MCF 10A (cell line): ENCODE measurements at regions not wholly inside any gene's neighbourhood (a gene's known extent, or its start where the extent isn't known, plus 50 kb on each side); places are given as distances from the start of the nearest gene placed in this dataset.

Experiments
- BruUV-seq: library from RNA; stranded (reverse); fragments of 400-500 nt; replicated peaks from 2 replicates; lab custom pipeline; 2021; lab: Mats Ljungman, UMichigan
- CTCF ChIA-PET: fragments of 300-600 bp; sonication (Branson Sonifier 250); formaldehyde crosslinking; extraction: SDS; loops from one replicate; lab custom pipeline; 2021; ENCODE audit warnings: antibody characterized with exemption, inconsistent platforms; lab: Yijun Ruan, JAX
- POLR2A ChIA-PET: fragments of 300-600, 350-650 bp; sonication (Branson Sonifier 250); formaldehyde crosslinking; extraction: SDS; loops from one replicate; lab custom pipeline; 2020; ENCODE audit warnings: antibody characterized with exemption, inconsistent platforms; lab: Yijun Ruan, JAX
- DNase-seq: peaks from one replicate; pipeline ENCODE4 v3.0.0-alpha.2; 2018; ENCODE audit not compliant: unreplicated experiment
- H3K27ac Mint-ChIP-seq: one replicate; pipeline ENCODE4 v1.8.0; 2022; ENCODE audit warnings: mild to moderate bottlenecking, low read depth, mixed read lengths; ENCODE audit not compliant: unreplicated experiment
- H3K27me3 Mint-ChIP-seq: one replicate; pipeline ENCODE4 v1.8.0; 2022; ENCODE audit warnings: mixed read lengths; ENCODE audit not compliant: insufficient read depth, unreplicated experiment
- H3K36me3 Mint-ChIP-seq: one replicate; pipeline ENCODE4 v1.8.0; 2022; ENCODE audit warnings: mild to moderate bottlenecking, moderate library complexity, mixed read lengths; ENCODE audit not compliant: insufficient read depth, unreplicated experiment
- H3K4me1 Mint-ChIP-seq: one replicate; pipeline ENCODE4 v1.8.0; 2022; ENCODE audit warnings: mixed read lengths; ENCODE audit not compliant: insufficient read depth, unreplicated experiment
- H3K4me3 Mint-ChIP-seq: one replicate; pipeline ENCODE4 v1.8.0; 2022; ENCODE audit warnings: mild to moderate bottlenecking, moderate library complexity, mixed read lengths; ENCODE audit not compliant: unreplicated experiment
- H3K9me3 Mint-ChIP-seq: one replicate; pipeline ENCODE4 v1.8.0; 2022; ENCODE audit warnings: mixed read lengths; ENCODE audit not compliant: unreplicated experiment
- CTCF ChIP-seq: fragments of 200-600 bp; IDR thresholded peaks from one replicate; pipeline ENCODE4 v1.8.0; 2022; ENCODE audit warnings: antibody characterized with exemption, mild to moderate bottlenecking; ENCODE audit not compliant: unreplicated experiment
- intact Hi-C: fragments of 100-400 bp; cut with micrococcal nuclease; formaldehyde crosslinking; loops from 2 replicates; pipeline ENCODE4 v1.14.1; 2022

GRCh38 chr11:27847496-27847895 lies 147.2 kb upstream of the BDNF start:
- intact Hi-C loops = loop anchor here (10.0 kb wide), 1 partner anchor 677 kb away; no protein-coding TSS in a partner anchor
- peaks cover 8% of the 10 kb centered on the region for H3K9me3 Mint-ChIP-seq
- H3K4me1 Mint-ChIP-seq = no peaks in the 10 kb centered on the region
- H3K4me3 Mint-ChIP-seq = no peak overlapping the region
- no peak for TF ChIP-seq CTCF
- no peak for DNase-seq
- H3K27me3 Mint-ChIP-seq = no peaks in the 10 kb centered on the region
- no TSS peak for BruUV-seq
- CTCF ChIA-PET = interaction anchor here (0.6 kb wide), 1 partner anchor 768 kb away, joined by 3 read pairs; no protein-coding TSS in a partner anchor
- POLR2A ChIA-PET = no interaction called here
- H3K27ac Mint-ChIP-seq = no peak overlapping the region
- no peaks in the 10 kb centered on the region for H3K36me3 Mint-ChIP-seq

- Mint-ChIP-seq H3K27ac (no peak overlapping the region), H3K27me3 (no peaks in the 10 kb centered on the region), H3K36me3 (no peaks in the 10 kb centered on the region), H3K4me3 (no peak overlapping the region), H3K9me3 (no peaks in the 10 kb centered on the region), H3K4me1 (peaks cover 7% of the 10 kb centered on the region)
- intact Hi-C loops = loop anchor here (10.0 kb wide), 1 partner anchor 683 kb away; no protein-coding TSS in a partner anchor
- no peak for DNase-seq
- ChIA-PET CTCF (interaction anchor here (0.8 to 1.1 kb wide), 4 partner anchors 126 to 687 kb away, joined by 3 to 5 read pairs (median 3); no protein-coding TSS in a partner anchor), POLR2A (interaction anchor here (0.6 kb wide), 1 partner anchor 123 kb away, joined by 3 read pairs; no protein-coding TSS in a partner anchor)
- no peak for TF ChIP-seq CTCF
- no TSS peak for BruUV-seq
Measured at GRCh38 chr11:27842290-27842689, 142.0 kb upstream of the BDNF start.

- Mint-ChIP-seq H3K4me3 (no peak overlapping the region), H3K27me3 (no peaks in the 10 kb centered on the region), H3K27ac (no peak overlapping the region), H3K4me1 (peaks cover 7% of the 10 kb centered on the region), H3K9me3 (no peaks in the 10 kb centered on the region), H3K36me3 (no peaks in the 10 kb centered on the region)
- POLR2A ChIA-PET = no interaction called here
- intact Hi-C loops = loop anchor here (10.0 kb wide), 1 partner anchor 684 kb away; no protein-coding TSS in a partner anchor
- no peak for TF ChIP-seq CTCF
- DNase-seq = no peak
- CTCF ChIA-PET = interaction anchor here (1.1 to 2.7 kb wide), 4 partner anchors 23 to 1488 kb away, joined by 3 to 11 read pairs (median 6); no protein-coding TSS in a partner anchor
- no TSS peak for BruUV-seq
Measured at GRCh38 chr11:27841023-27841422, 140.8 kb upstream of the BDNF start.

GRCh38 chr11:27839226-27839913 lies 139.1 kb upstream of the BDNF start:
- H3K4me1 Mint-ChIP-seq = peaks cover 7% of the 10 kb centered on the region
- peak overlapping the region; percentile 67 for H3K27ac Mint-ChIP-seq
- peak; percentile 43 for TF ChIP-seq CTCF
- intact Hi-C loops = loop anchor here (2.0 to 10.0 kb wide), 4 partner anchors 125 to 1495 kb away; partner anchors contain the start of genes KIF18A and METTL15
- H3K9me3 Mint-ChIP-seq = no peaks in the 10 kb centered on the region
- CTCF ChIA-PET = interaction anchor here (0.5 to 2.7 kb wide), 35 partner anchors 9 to 1495 kb away, joined by 3 to 14 read pairs (median 4); no protein-coding TSS in a partner anchor
- no TSS peak for BruUV-seq
- H3K36me3 Mint-ChIP-seq = no peaks in the 10 kb centered on the region
- peak; percentile 28 for DNase-seq
- no peaks in the 10 kb centered on the region for H3K27me3 Mint-ChIP-seq
- no peak overlapping the region for H3K4me3 Mint-ChIP-seq
- POLR2A ChIA-PET = interaction anchor here (0.7 to 2.5 kb wide), 5 partner anchors 120 to 291 kb away, joined by 3 to 10 read pairs (median 3); partner anchors contain the start of gene KIF18A
